RWPE2 (cell line): ENCODE measurements at regions not wholly inside any gene's neighbourhood (a gene's known extent, or its start where the extent isn't known, plus 50 kb on each side); places are given as distances from the start of the nearest gene placed in this dataset.

Experiments used
- ATAC-seq: fragments of 200-7000 bp; cut with Tn5 transposase; 3 replicates; pipeline ENCODE4 v1.9.1; 2021; ENCODE audit warnings: low read depth
- DNase-seq: peaks from one replicate; pipeline ENCODE4 v3.0.0-alpha.2; 2020; ENCODE audit warnings: low spot score
- H3K27ac ChIP-seq: fragments of 450-650 bp; 2 replicates; pipeline ENCODE4 v1.5.1; 2017; ENCODE audit warnings: mild to moderate bottlenecking; ENCODE audit not compliant: poor library complexity, severe bottlenecking
- H3K27me3 ChIP-seq: fragments of 250-450 bp; sonication (Bioruptor Pico); 2 replicates; pipeline ENCODE4 v1.5.1; 2021; ENCODE audit warnings: mild to moderate bottlenecking, moderate library complexity; ENCODE audit not compliant: insufficient read depth, poor library complexity, severe bottlenecking
- H3K36me3 ChIP-seq: fragments of 250-450 bp; sonication (Bioruptor Pico); 2 replicates; pipeline ENCODE4 v1.5.1; 2020; ENCODE audit warnings: low read depth, mild to moderate bottlenecking, moderate library complexity
- H3K4me1 ChIP-seq: fragments of 250-450 bp; sonication (Bioruptor Pico); 2 replicates; pipeline ENCODE4 v1.5.1; 2021; ENCODE audit warnings: mild to moderate bottlenecking, moderate library complexity; ENCODE audit not compliant: insufficient read depth, poor library complexity, severe bottlenecking
- H3K4me3 ChIP-seq: fragments of 250-450 bp; sonication (Bioruptor Pico); 2 replicates; pipeline ENCODE4 v1.5.1; 2021; ENCODE audit warnings: mild to moderate bottlenecking, moderate library complexity; ENCODE audit not compliant: severe bottlenecking
- H3K9me3 ChIP-seq: fragments of 250-450 bp; sonication (Bioruptor Pico); 2 replicates; pipeline ENCODE4 v1.5.1; 2021; ENCODE audit warnings: mild to moderate bottlenecking, moderate library complexity; ENCODE audit not compliant: severe bottlenecking
- TF ChIP-seq, protein P1 (sequence below): fragments of 450-650 bp; IDR thresholded peaks from one replicate; pipeline ENCODE4 v1.5.1; 2017; ENCODE audit warnings: mild to moderate bottlenecking, moderate library complexity; ENCODE audit not compliant: poor library complexity, severe bottlenecking

- no peaks in the 10 kb centered on the region for H3K9me3 ChIP-seq
- no peak overlapping the region for H3K4me3 ChIP-seq
- no peaks in the 10 kb centered on the region for H3K36me3 ChIP-seq
- H3K4me1 ChIP-seq: no peaks in the 10 kb centered on the region
- H3K27ac ChIP-seq: no peak overlapping the region
- H3K27me3 ChIP-seq: no peaks in the 10 kb centered on the region
- no peak for DNase-seq
- TF ChIP-seq, protein P1, sequence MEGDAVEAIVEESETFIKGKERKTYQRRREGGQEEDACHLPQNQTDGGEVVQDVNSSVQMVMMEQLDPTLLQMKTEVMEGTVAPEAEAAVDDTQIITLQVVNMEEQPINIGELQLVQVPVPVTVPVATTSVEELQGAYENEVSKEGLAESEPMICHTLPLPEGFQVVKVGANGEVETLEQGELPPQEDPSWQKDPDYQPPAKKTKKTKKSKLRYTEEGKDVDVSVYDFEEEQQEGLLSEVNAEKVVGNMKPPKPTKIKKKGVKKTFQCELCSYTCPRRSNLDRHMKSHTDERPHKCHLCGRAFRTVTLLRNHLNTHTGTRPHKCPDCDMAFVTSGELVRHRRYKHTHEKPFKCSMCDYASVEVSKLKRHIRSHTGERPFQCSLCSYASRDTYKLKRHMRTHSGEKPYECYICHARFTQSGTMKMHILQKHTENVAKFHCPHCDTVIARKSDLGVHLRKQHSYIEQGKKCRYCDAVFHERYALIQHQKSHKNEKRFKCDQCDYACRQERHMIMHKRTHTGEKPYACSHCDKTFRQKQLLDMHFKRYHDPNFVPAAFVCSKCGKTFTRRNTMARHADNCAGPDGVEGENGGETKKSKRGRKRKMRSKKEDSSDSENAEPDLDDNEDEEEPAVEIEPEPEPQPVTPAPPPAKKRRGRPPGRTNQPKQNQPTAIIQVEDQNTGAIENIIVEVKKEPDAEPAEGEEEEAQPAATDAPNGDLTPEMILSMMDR: no peak
- no peak for ATAC-seq
Observed at GRCh38 chr17:68766640-68767039, 165.5 kb upstream of the FAM20A start.

GRCh38 chr17:68763562-68763961, 162.4 kb upstream of the FAM20A start:
- Histone ChIP-seq H3K4me1 (peaks cover 6% of the 10 kb centered on the region), H3K4me3 (no peak overlapping the region), H3K9me3 (no peaks in the 10 kb centered on the region), H3K27ac (no peak overlapping the region), H3K27me3 (no peaks in the 10 kb centered on the region), H3K36me3 (no peaks in the 10 kb centered on the region)
- ATAC-seq: peak; percentile 20; the same call in 1 of the 3 replicates
- no peak for DNase-seq
- TF ChIP-seq, protein P1: no peak

DNA sequence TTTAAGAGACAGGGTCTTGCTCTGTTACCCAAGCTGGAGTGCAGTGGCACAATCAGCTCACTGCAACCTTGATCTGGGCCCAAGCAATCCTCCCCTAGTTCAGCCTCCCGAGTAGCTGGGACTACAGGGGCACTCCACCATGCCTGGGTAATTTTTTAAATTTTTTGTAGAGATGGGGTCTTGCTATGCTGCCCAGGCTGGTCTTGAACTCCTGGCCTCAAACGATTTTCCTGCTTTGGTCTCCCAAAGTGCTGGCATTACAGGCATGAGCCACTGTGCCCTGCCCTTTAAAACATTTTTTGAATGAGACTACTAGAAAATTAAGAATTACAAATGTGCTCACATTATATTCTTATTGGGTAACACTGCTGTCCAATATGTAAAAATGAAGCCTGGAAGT, 161.7 kb upstream of the FAM20A start:
- TF ChIP-seq, protein P1: no peak
- H3K27ac ChIP-seq: no peak overlapping the region
- no peaks in the 10 kb centered on the region for H3K36me3 ChIP-seq
- no peak overlapping the region for H3K4me3 ChIP-seq
- H3K4me1 ChIP-seq: peaks cover 6% of the 10 kb centered on the region
- no peak for ATAC-seq
- DNase-seq: no peak
- no peaks in the 10 kb centered on the region for H3K27me3 ChIP-seq
- no peaks in the 10 kb centered on the region for H3K9me3 ChIP-seq

- ATAC-seq (no peak), DNase-seq (no peak)
- H3K27me3 ChIP-seq: no peaks in the 10 kb centered on the region
- no peaks in the 10 kb centered on the region for H3K9me3 ChIP-seq
- H3K4me3 ChIP-seq: no peak overlapping the region
- H3K27ac ChIP-seq: peak overlapping the region; percentile 75
- peaks cover 6% of the 10 kb centered on the region for H3K4me1 ChIP-seq
- H3K36me3 ChIP-seq: no peaks in the 10 kb centered on the region
- TF ChIP-seq, protein P1: peak; percentile 75
Observed at GRCh38 chr17:68760141-68760475, 158.9 kb upstream of the FAM20A start.

GRCh38 chr17:68759343-68760140, 158.4 kb upstream of the FAM20A start:
- H3K36me3 ChIP-seq: no peaks in the 10 kb centered on the region
- ATAC-seq: peak; percentile 94
- TF ChIP-seq, protein P1: peak; percentile 96
- peak overlapping the region; percentile 75 for H3K27ac ChIP-seq
- peaks cover 6% of the 10 kb centered on the region for H3K4me1 ChIP-seq
- H3K9me3 ChIP-seq: no peaks in the 10 kb centered on the region
- H3K4me3 ChIP-seq: peak overlapping the region; percentile 27
- H3K27me3 ChIP-seq: no peaks in the 10 kb centered on the region
- DNase-seq: peak; percentile 86
